ENCODE measurements at regions not wholly inside any gene's neighbourhood (a gene's known extent, or its start where the extent isn't known, plus 50 kb on each side); places are given as distances from the start of the nearest gene placed in this dataset.

- DNase-seq: no peak
These were observed 182.6 kb downstream of the TRPC6 start for GRCh38 chr11:101401245-101401644.

GRCh38 chr11:101397979-101398378, 185.8 kb downstream of the TRPC6 start:
- DNase-seq: no peak

- peak in 1 of 2 experiments; percentile 56 for DNase-seq
These were observed 193.3 kb downstream of the TRPC6 start for GRCh38 chr11:101390539-101390938.

- no peak for DNase-seq
These were observed 214.0 kb downstream of the TRPC6 start for GRCh38 chr11:101369835-101370234.

- no peak for DNase-seq
These were observed 220.0 kb downstream of the TRPC6 start for GRCh38 chr11:101363706-101364275.

- no peak for DNase-seq
These were observed 221.2 kb downstream of the TRPC6 start for GRCh38 chr11:101362643-101363042.

GRCh38 chr11:101357771-101358170, 226.0 kb downstream of the TRPC6 start:
- DNase-seq: no peak

GRCh38 chr11:101354801-101355200, 225.2 kb upstream of the PGR start:
- no peak for DNase-seq

- DNase-seq: no peak
These were observed 219.2 kb upstream of the PGR start for GRCh38 chr11:101348786-101349185.

- no peak for DNase-seq
These were observed 217.0 kb upstream of the PGR start for GRCh38 chr11:101346591-101346990.

- no peak for DNase-seq
These were observed 216.3 kb upstream of the PGR start for GRCh38 chr11:101345891-101346290.

- no peak for DNase-seq
These were observed 212.7 kb upstream of the PGR start for GRCh38 chr11:101342307-101342706.

GRCh38 chr11:101341578-101341977, 212.0 kb upstream of the PGR start:
- no peak for DNase-seq

- no peak for DNase-seq
These were observed 207.2 kb upstream of the PGR start for GRCh38 chr11:101336858-101337257.

- no peak for DNase-seq
These were observed 206.5 kb upstream of the PGR start for GRCh38 chr11:101336155-101336554.

GRCh38 chr11:101334581-101334980, 205.0 kb upstream of the PGR start:
- DNase-seq: no peak

- no peak for DNase-seq
These were observed 201.8 kb upstream of the PGR start for GRCh38 chr11:101331411-101331810.

- no peak for DNase-seq
These were observed 198.3 kb upstream of the PGR start for GRCh38 chr11:101327908-101328307.

GRCh38 chr11:101326141-101326540, 196.5 kb upstream of the PGR start:
- DNase-seq: no peak

- DNase-seq: peak in 1 of 2 experiments; percentile 22
These were observed 194.4 kb upstream of the PGR start for GRCh38 chr11:101323997-101324396.

- DNase-seq: no peak
These were observed 191.6 kb upstream of the PGR start for GRCh38 chr11:101321222-101321621.

- no peak for DNase-seq
These were observed 177.1 kb upstream of the PGR start for GRCh38 chr11:101306721-101307120.

GRCh38 chr11:101305496-101305895, 175.9 kb upstream of the PGR start:
- no peak for DNase-seq

- no peak for DNase-seq
These were observed 169.6 kb upstream of the PGR start for GRCh38 chr11:101299210-101299609.

GRCh38 chr11:101296896-101297295, 167.3 kb upstream of the PGR start:
- DNase-seq: no peak
